Hypothalamus (tissue), 51 donors: ENCODE measurements at regions not wholly inside any gene's neighbourhood (a gene's known extent, or its start where the extent isn't known, plus 50 kb on each side); places are given as distances from the start of the nearest gene placed in this dataset.

Experiments
- DNase-seq, 51 donors: peaks; one replicate each; lab custom pipeline; 2025; lab: John Stamatoyannopoulos, UW

DNA sequence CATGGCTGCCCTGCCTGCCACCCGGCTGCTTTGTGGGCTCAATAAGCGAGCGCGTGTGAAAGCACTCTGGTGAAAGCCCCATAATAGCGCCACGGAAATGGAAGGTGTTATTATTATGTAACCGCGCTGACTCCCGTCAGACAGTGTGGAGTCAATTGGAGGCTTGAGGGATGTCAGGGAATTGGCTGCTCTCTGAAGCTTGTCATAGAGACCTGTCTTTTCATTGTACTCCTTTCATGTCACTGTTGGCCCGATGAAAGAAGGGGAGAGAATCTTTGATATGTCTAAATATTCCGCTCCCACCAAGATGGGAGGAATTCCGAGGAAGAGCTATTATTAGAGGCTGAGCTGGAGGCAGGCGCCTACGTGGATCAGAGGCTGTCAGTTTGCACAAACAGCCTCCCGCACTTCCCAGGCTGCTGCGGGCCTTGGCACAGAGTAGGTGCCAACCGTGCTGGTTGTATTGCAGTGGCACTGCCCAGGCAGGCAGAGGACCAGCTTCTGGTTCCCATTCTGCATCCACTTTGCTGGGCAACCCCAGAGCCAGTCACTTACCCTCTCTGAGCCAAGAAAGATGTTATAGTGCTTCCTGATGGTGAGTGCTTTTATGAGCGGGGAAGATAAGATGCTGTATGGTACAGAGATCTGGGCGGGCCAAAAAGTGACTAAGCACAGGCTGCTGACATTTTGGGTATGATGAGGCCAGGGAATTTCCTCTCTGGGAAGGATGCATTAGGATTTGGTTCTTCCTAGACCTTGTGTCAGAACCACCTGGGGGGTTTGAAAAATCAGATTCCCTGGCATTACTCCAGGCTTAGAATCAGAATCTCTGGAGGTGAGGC, 151.4 kb downstream of the RPS24 start:
- peak in 4 of 51 donors; percentile 8 to 24 (median 14) for DNase-seq

DNA sequence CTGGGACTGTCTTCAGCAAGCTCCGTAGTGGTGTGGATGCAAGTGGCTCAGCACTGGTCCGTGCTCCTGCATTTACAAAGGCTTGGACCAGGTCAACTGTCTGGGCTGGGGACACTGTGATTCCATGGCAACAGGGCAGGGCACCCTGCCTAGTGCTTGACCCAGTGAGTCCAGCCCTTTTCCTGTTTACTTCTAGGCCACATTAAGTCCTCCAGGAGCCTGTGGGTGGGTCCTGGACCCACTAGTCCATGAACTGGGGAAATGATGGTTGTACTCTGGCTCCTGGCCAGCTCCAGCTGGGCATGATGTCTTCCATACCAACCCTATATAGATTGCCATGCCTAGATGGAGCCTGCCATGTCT, 152.0 kb downstream of the RPS24 start:
- peak in 21 of 51 donors; percentile 8 to 71 (median 29) for DNase-seq

DNA sequence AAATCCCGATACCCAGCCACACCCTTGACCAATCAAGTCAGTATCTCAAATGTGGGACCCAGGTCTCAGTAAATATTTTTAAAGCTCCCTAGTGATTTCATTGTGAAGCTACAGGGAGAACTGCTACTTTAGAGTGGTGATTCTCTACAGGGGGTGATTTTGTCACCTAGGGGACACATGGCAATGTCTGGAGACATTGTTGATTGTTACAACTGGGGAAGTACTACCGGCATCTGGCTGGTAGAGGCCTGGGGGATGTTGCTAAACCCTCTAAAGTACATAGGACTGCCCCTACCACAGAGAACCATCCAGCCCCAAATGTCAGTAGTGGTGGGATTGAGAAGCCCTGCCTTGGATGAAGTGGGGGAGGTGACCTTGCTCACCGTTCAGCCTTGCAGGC, 152.9 kb downstream of the RPS24 start:
- no peak for DNase-seq

DNA sequence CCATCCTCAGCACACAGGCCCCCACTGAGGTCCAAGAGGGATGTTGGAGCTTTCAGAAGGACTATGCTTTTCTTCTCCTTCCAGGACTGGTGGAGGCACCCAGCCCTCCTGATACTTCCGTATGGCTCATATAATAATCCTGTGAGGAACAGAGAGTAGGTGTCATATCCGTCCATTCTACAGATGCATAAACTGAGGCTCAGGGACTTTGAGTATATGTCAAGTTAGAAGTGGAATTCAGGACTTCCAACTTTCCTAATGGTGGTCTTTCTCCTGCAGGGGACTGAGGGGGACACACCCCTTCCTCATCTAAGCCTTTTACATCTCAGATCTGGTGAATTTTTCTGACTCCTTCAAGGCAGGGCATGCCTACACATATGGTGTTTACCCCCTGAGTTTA, 153.7 kb downstream of the RPS24 start:
- DNase-seq: no peak

DNA sequence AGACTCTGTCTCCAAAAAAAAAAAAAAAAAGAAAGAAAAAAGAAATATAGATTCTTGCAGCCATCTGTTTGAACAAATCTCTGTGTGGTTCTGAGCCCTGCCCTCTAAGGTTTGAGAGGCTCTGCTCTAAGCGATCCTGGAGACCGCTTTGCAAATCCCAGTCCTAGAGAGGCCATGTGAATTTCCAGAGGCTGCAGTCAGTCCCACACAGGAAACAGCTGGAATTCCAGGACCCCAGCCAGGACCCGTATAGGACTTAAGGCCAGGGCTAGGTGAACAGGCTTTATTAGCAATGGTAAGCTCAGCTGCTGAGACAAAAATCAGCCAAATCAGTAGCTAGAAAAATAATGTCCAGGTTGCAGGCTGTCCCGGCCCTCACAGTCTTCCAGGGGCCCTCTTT, 154.8 kb downstream of the RPS24 start:
- DNase-seq: no peak

DNA sequence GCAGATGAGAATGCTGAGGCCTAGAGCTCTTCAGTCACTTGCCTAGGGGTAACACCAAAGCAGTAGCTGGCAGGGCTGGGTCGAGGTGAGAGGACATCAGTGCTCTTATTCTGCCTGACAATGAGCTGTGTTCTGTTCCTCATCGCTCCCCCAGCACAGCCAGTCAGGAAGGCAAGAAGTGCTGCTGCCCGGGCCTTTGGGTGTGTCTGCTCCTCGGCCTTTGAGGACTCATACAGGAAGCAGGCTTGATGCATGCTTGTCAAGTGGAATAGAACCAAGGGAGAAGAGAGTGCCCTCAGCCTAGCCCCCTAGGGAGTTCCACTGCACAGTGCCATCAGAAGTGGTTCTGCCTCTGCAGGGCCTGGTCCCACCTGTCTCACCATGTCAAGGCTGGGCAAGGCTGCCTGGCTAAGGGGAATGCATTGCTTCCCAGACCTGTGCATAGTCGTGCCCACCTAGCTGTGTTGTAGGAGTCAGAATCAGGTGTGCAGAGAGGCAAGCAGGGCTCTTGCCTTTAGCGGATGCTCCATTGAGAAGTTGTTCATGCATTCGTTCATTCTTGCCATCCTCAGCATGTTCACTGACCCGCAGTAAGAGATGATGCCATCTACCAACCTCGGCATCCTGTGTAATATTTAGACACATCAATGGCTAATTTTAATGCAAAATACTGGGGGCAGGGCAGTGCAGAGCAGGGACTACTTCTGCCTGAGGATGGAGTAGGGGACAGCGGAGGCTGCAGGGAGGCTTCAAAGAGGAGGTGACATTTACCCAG, 156.6 kb downstream of the RPS24 start:
- no peak for DNase-seq

DNA sequence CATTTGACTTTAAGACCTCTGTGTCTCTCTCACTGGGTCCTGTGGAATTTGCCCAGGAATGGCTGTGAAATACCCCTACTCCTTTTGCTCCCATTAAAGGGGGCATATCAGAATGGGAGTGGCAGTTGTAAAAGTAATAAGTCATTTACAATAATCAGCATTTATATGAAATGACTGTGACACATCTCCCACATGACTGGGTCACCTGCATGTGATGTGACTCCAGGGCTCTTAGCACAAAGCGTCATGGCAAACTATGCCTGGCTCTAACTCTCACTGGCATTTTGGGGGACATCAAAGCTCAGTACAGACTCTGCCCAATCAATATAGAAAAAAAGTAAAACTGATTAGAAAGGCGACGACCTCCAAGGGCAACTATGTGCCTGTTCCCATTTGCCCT, 157.6 kb downstream of the RPS24 start:
- no peak for DNase-seq

DNA sequence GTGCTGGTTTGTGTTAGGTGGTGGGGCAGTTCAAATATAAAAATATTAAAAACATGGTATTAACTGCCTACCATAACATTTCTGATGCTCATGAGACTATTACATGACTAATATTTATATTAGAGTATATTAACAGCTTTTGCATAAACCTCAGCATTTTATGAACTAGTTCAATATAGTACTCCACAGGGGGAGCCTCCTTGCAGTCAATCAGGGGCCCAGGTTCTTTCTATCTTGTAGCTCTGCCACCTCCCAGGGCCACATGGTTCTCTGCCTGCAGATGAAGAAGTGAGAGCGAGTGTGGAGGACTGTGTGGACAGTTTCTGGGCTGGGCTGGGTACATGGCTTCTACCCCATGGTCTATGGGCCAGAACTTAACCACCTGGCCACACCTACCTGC, 159.5 kb downstream of the RPS24 start:
- no peak for DNase-seq

DNA sequence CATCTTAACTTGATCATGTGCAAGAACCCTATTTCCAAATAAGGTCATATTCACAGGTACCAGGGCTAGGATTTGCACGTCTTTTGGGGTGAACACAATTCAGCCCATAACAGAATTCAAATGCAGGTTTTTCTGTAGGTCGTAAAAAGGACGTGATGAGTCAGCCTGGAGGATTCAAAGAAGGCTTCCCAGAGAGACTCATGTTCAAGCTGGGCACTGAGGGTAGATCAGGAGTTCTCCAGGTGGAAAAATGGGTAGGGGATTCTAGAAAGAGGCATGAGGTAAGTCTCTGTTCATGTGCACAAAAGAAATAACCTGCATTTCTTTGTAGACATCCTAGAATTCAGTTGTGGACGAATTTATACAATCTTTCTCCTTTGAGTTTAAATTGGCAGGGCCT, 160.4 kb downstream of the RPS24 start:
- no peak for DNase-seq

DNA sequence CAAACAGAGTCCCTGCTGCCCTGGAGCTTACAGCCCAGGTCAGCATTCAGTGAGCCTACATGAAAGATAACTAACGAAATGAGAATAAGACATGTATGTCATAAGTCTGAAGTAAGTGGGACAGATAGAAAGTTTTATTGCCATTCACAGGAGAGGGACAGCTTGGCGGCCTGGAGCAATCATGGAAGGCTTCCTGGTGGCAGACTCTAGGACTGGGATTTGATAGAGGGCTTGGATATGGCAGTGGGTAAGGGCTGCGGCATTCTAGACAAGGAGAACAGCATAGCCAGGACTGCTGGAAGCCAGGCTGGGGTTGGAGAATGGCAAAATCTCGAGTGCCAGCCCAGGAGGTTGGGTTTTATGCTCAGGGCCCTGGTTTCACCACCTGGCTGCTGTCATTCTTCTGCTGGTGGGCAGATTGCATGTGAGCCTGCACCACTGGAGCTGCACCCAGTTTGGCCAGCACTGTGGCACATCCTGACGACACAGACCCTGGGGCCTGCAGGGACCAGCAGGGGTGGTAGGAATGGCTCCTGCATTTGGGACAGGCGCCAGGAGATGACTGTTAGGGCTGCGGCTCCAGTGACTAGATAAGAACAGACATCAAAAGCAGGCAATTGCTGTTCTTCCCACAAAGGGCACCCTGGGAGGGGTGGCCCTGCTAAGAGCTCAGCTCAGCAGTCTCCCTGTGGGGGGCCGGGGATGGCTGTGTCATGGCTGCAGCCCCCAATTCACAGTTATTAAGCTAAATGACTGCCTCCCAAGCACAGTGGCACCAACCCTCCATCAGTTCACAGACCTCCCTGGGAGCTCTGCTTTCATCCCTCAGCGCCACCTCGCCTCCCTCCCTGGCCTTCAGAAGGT, 161.1 kb downstream of the RPS24 start:
- no peak for DNase-seq

DNA sequence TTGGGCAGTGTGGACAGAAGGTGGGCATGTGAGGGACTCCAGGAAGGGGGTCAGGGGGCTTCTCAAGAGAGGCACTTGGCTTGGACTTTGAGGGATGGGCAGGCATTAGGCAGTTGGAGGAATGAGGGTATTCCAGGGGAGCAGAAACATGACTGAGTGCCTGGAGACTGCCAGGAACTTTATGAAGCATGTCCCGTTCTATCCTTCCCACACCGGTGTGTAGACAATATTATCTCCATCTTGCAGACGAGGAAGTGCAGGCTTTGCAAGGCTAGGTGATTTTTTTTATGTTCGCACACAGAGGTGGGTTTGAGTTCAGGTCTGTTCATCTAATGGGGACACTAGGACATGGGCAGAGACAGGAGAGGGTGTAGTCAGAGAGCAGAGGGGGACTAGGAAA, 162.7 kb downstream of the RPS24 start:
- DNase-seq: no peak

DNA sequence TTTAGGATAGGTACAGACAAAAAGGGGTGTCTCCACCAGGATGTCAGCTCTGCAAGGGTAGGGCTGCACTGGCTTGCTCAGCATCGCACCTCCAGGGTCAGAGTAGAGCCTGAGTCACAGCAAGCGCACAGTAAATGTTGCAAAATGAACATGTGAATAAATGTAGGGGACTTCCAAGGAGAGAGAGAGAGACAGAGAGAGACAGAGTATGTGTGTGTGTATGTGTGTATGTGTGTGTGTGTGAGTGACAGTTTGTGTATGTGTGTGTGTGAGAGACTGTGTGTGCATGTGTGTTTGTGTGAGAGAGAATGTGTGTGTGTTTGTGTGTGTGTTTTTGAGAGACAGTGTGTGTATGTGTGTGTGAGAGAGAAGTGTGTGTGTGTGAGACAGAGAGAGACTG, 163.3 kb downstream of the RPS24 start:
- no peak for DNase-seq

DNA sequence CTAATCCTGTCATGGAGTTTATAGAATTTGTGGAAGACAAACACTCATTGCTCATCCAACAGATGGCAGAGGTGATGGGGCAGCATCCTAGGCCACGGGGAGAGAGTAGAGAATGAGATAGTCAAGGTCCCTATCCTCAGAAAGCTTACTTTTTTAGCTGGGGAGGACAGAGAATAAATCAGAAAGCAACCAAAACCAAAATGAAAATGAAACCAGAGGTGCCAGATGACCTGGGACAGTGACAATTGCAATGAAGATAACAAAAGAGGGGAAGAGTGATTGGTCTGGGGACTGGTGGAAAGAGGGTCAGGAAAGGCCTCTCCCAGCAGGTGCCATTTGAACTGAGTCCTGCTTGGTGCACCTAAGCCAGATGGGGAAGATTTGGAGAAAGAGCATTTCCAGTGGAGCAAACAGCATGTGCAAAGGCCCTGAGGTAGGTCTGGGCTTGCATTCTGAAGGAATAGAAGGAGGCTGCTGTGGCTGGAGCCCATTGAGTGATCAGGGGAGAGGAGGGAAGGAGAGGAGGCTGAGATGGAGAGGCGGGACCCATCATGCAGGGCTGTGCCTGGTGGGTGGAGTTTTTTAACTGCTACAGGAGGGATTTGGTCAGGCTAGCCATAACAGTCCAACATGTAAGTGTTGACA, 164.1 kb downstream of the RPS24 start:
- DNase-seq: no peak

DNA sequence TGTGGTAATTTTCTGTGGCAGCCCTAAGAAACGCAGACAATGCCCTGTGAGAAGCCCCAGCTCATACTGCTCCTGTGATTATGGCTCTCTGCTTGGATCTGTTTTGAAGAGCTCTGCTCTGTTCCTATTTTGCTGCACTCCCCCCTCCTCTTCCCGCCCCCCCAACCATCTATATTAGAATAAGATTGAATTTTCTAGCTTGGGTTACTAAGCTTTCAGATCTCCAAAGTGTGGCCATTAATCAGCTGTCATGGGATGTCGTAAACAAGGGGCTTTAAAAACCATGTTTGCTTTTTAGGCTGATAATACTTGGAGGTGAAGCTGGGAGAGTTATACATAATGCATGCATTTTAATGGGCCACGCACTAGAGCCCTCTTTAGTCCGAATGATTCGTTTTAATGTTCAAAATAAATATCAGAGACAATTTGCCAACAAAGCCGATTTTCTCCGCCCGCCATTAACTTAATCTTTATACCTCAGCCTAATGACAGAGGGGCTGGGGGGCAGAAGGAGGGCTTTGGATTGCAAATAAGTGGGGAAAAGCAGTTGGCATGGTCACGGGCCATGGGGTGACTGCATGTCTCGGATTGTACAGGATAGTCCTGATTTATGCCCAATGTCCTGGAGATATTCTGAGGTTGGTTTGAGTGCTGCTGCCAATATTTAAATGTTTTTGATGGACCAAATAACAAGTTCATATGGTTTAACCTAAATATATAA, 165.5 kb downstream of the RPS24 start:
- no peak for DNase-seq

DNA sequence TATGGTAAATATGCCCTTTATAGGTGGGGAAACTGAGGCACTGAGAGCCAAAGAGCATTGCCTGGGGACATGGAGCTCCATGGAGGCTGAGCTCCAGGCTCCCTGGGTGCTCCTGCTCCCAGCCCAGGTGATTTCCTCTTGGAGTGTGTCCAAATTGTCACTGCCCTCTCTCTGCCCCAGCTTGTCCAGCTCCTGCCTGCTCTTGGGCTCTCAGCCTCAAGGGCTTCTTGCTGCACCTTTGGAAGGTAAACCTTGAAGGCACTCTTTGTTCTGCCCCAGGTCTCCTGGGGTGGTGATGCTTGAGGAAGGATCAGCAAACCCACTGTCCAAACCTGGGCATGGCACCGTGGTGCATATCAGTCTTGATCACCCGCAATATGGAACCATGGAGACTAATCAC, 166.1 kb downstream of the RPS24 start:
- DNase-seq: no peak

DNA sequence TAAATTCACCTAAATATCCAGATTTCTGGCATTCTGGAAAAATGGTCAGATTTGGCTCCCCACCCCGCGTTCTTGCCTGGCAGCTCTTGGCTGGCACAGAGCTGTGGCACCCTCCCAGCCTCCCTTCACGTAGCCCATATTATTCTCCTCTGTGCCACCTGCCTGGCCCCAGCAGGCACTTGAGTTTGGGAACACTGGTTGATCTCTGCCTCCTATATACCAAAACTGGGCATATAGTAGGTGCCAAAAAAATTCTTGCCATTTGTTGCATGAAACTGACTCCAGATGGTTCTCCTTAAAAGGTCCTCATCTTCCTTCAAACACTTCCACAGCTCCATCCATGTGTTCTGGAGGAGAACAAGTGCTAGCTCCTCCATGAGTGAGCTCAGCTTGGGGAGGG, 167.0 kb downstream of the RPS24 start:
- no peak for DNase-seq

DNA sequence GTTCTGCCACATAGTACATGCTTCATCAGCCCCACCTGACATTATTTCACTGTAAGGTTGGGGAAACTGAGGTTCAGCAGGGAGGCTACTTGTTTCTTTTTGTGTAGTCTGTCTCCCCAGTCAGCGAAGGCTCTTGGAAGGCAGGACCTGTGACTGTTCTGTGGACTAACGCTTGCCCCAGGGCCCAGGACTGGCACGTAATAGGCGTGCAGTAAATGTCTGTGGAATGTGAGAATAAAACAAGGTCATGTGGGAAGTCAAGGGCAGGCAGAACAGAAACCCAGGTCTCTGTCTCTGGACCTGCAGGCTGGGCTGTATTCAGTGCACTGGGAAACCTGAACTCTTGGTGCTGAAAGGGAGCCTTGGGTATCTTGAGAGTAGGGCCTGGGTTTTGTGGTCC, 168.7 kb downstream of the RPS24 start:
- no peak for DNase-seq

DNA sequence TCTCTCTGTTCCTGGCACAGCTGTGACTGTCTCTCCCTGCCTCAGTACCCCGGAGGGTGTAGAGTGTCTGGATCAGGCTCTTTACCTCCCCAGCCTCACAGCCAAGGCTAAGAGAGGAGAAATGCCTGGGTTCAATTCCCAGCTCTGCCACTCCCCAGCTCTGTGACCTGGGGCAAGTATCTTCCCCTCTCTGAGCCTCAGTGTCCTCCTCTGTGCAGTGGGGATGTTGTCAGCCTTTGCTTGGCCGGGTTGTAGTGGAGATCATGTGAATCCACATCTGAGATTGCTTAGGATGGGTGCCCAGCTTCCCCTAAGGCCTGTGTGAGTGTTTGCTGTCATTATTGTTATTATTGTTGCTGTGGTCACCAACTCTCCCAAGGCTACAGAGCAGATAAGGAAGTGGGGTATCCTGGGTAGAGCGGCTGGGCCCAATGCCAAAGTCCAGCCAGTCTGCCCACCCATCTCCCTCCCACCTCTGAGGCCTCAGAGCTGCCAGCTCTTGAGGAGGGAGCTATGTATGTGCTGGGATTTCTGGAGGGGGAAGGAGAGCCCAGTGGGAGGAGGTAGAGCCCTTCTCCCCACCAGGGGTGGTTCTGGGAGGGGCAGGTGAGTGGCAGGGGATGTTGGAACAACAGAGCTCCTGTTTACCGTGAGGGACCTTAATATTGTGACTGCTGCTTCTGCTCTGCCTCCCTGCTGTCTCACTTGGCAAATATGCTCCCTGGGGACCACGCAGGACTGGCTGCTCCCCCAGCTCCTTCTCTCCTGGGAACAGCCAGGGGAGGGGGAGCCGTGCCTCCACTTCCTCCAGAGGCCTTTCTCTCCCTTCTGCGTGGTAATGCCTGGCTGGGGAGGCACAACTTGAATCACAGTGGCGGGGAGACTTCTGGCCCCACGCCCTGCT, 170.5 kb downstream of the RPS24 start:
- DNase-seq: no peak

DNA sequence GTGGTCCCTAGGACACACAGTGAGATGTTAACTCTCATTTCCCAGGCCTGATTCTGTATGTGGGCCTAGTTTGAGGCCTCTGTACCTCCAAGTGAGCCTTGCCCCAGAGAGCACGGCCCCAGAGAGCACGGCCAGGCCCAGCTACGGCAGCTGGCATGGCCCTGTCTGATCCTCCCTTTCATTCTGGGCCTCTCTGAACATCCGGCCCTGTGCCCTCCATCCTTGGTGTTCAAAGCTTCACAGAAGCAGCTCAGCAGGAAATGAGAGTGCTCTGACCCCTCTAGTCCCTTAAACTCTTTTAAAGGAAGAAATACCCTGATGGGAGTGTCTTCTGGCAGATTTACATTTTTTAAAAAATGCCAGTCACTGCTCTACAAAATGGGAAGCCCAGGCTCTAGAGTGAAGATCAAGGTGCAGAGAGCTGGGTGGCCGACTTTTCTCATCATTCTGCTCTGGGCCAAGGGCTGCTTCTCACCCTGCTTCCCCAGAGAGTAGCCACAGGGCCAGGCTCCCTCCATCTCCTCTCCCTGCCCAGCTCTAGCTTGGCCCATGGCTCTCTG, 171.9 kb downstream of the RPS24 start:
- DNase-seq: no peak
